ENCODE measurements at regions not wholly inside any gene's neighbourhood (a gene's known extent, or its start where the extent isn't known, plus 50 kb on each side); places are given as distances from the start of the nearest gene placed in this dataset.

DNA sequence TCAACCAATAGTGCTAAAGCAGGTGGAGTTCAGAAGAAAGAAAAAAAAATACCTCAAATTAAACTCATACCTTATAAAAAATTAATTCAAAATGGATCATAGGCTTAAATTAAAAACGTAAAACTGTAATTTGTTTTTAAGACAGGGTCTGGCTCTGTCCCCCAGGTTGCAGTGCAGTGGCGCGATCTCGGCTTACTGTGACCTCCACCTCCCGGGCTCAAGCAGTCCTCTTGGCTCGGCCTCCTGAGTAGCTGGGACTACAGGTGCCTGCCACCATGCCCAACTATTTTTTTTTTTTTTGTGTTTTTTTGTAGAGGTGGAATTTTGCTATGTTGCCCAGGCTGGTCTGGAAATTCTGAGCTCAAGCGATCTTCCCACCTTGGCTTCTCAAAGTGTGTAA is 111.6 kb downstream of the HDGFL1 start:
- TF ChIP-seq, protein P1, sequence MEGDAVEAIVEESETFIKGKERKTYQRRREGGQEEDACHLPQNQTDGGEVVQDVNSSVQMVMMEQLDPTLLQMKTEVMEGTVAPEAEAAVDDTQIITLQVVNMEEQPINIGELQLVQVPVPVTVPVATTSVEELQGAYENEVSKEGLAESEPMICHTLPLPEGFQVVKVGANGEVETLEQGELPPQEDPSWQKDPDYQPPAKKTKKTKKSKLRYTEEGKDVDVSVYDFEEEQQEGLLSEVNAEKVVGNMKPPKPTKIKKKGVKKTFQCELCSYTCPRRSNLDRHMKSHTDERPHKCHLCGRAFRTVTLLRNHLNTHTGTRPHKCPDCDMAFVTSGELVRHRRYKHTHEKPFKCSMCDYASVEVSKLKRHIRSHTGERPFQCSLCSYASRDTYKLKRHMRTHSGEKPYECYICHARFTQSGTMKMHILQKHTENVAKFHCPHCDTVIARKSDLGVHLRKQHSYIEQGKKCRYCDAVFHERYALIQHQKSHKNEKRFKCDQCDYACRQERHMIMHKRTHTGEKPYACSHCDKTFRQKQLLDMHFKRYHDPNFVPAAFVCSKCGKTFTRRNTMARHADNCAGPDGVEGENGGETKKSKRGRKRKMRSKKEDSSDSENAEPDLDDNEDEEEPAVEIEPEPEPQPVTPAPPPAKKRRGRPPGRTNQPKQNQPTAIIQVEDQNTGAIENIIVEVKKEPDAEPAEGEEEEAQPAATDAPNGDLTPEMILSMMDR (IDR thresholded peaks at IDR 0.05) = no peak
- no peak for TF ChIP-seq POLR2A (IDR thresholded peaks at IDR 0.05)
- TF ChIP-seq EP300 (IDR thresholded peaks at IDR 0.05) = no peak
